ENCODE measurements at regions not wholly inside any gene's neighbourhood (a gene's known extent, or its start where the extent isn't known, plus 50 kb on each side); places are given as distances from the start of the nearest gene placed in this dataset.
A peak's percentile ranks its signal among the peaks of the same experiment; 100 is the strongest.

- no peak for DNase-seq
- intact Hi-C loops (cut with DNase I): no loop called here
These were observed 119.8 kb downstream of the SPCS3 start for GRCh38 chr4:176439611-176440010.

- intact Hi-C loops (cut with DNase I): no loop called here
- DNase-seq: no peak
These were observed 120.9 kb downstream of the SPCS3 start for GRCh38 chr4:176440698-176441097.

GRCh38 chr4:176441594-176441993 lies 121.8 kb downstream of the SPCS3 start:
- intact Hi-C loops (cut with DNase I): no loop called here
- DNase-seq: no peak

- DNase-seq: no peak
- intact Hi-C loops (cut with DNase I): no loop called here
These were observed 123.4 kb downstream of the SPCS3 start for GRCh38 chr4:176443117-176443516.

GRCh38 chr4:176443646-176444409 lies 124.1 kb downstream of the SPCS3 start:
- no peak for DNase-seq
- intact Hi-C loops (cut with DNase I): no loop called here

- DNase-seq: no peak
- intact Hi-C loops (cut with DNase I): no loop called here
These were observed 125.0 kb downstream of the SPCS3 start for GRCh38 chr4:176444741-176445140.

GRCh38 chr4:176448761-176449160 lies 129.0 kb downstream of the SPCS3 start:
- DNase-seq: no peak
- intact Hi-C loops (cut with DNase I): no loop called here

GRCh38 chr4:176451443-176451842 lies 131.7 kb downstream of the SPCS3 start:
- peak; percentile 4 to 88 (median 65) for DNase-seq
- intact Hi-C loops (cut with DNase I): no loop called here

GRCh38 chr4:176453079-176453478 lies 133.3 kb downstream of the SPCS3 start:
- intact Hi-C loops (cut with DNase I): no loop called here
- no peak for DNase-seq

- intact Hi-C loops (cut with DNase I): no loop called here
- no peak for DNase-seq
These were observed 133.9 kb downstream of the SPCS3 start for GRCh38 chr4:176453658-176454057.

GRCh38 chr4:176464748-176465147 lies 145.0 kb downstream of the SPCS3 start:
- DNase-seq: no peak

GRCh38 chr4:176467001-176467400 lies 147.2 kb downstream of the SPCS3 start:
- no peak for DNase-seq
- intact Hi-C loops (cut with DNase I): no loop called here

More at GRCh38 chr4:176464748-176465147, 145.0 kb downstream of the SPCS3 start:
- intact Hi-C loops (cut with DNase I): no loop called here

GRCh38 chr4:176469546-176469945 lies 149.8 kb downstream of the SPCS3 start:
- no peak for DNase-seq
- intact Hi-C loops (cut with DNase I): no loop called here

GRCh38 chr4:176470671-176471070 lies 150.9 kb downstream of the SPCS3 start:
- intact Hi-C loops (cut with DNase I): no loop called here
- DNase-seq: no peak

GRCh38 chr4:176475067-176475466 lies 155.3 kb downstream of the SPCS3 start:
- intact Hi-C loops (cut with DNase I): no loop called here
- no peak for DNase-seq

GRCh38 chr4:176478076-176478475 lies 158.3 kb downstream of the SPCS3 start:
- intact Hi-C loops (cut with DNase I): no loop called here
- DNase-seq: no peak

- intact Hi-C loops (cut with DNase I): no loop called here
- DNase-seq: no peak
These were observed 160.0 kb downstream of the SPCS3 start for GRCh38 chr4:176479767-176480166.

GRCh38 chr4:176482972-176483371 lies 163.2 kb downstream of the SPCS3 start:
- intact Hi-C loops (cut with DNase I): no loop called here
- DNase-seq: no peak

GRCh38 chr4:176484301-176484984 lies 164.7 kb downstream of the SPCS3 start:
- intact Hi-C loops (cut with DNase I): no loop called here

GRCh38 chr4:176489001-176489400 lies 169.2 kb downstream of the SPCS3 start:
- DNase-seq: no peak
- intact Hi-C loops (cut with DNase I): no loop called here

More at GRCh38 chr4:176484301-176484984, 164.7 kb downstream of the SPCS3 start:
- no peak for DNase-seq
